Midbrain (tissue), 1 donor: ENCODE measurements at regions not wholly inside any gene's neighbourhood (a gene's known extent, or its start where the extent isn't known, plus 50 kb on each side); places are given as distances from the start of the nearest gene placed in this dataset.
"Not testable (repeated sequence)": the region's sequence is repeated elsewhere in the genome, so short reads cannot be mapped to it uniquely, and the experiment has no call there.

ENCODE experiments used
- DNase-seq: peaks from one replicate; lab custom pipeline; 2025; lab: John Stamatoyannopoulos, UW

GRCh38 chr9:7739595-7739994, 60.0 kb downstream of the DMAC1 start:
- DNase-seq, result no peak

- DNase-seq, result no peak
These were observed 64.3 kb downstream of the DMAC1 start for GRCh38 chr9:7735311-7735710.

GRCh38 chr9:7730164-7730445, 69.5 kb downstream of the DMAC1 start:
- no peak for DNase-seq

- DNase-seq, result no peak
These were observed 70.0 kb downstream of the DMAC1 start for GRCh38 chr9:7729371-7730163.

GRCh38 chr9:7721291-7721690, 78.3 kb downstream of the DMAC1 start:
- no peak for DNase-seq

GRCh38 chr9:7713088-7713487, 86.5 kb downstream of the DMAC1 start:
- DNase-seq, result not testable (repeated sequence)

- no peak for DNase-seq
These were observed 88.9 kb downstream of the DMAC1 start for GRCh38 chr9:7710686-7711085.

- no peak for DNase-seq
These were observed 91.6 kb downstream of the DMAC1 start for GRCh38 chr9:7707934-7708333.

GRCh38 chr9:7704543-7704942, 95.0 kb downstream of the DMAC1 start:
- DNase-seq, result no peak

- no peak for DNase-seq
These were observed 107.7 kb downstream of the DMAC1 start for GRCh38 chr9:7691909-7692308.

GRCh38 chr9:7690014-7690413, 109.6 kb downstream of the DMAC1 start:
- DNase-seq, result no peak

- no peak for DNase-seq
These were observed 111.0 kb downstream of the DMAC1 start for GRCh38 chr9:7688626-7689025.

GRCh38 chr9:7676609-7677156, 122.9 kb downstream of the DMAC1 start:
- DNase-seq, result no peak

- no peak for DNase-seq
These were observed 127.7 kb downstream of the DMAC1 start for GRCh38 chr9:7671847-7672246.

- no peak for DNase-seq
These were observed 131.0 kb downstream of the DMAC1 start for GRCh38 chr9:7668541-7668940.

- DNase-seq, result no peak
These were observed 133.7 kb downstream of the DMAC1 start for GRCh38 chr9:7665874-7666273.

GRCh38 chr9:7659766-7660165, 139.8 kb downstream of the DMAC1 start:
- DNase-seq, result no peak

- peak; percentile 9 for DNase-seq
These were observed 142.9 kb downstream of the DMAC1 start for GRCh38 chr9:7656636-7657035.

- no peak for DNase-seq
These were observed 146.3 kb downstream of the DMAC1 start for GRCh38 chr9:7653262-7653661.

- DNase-seq, result no peak
These were observed 159.3 kb downstream of the DMAC1 start for GRCh38 chr9:7640231-7640630.

GRCh38 chr9:7639471-7639870, 160.1 kb downstream of the DMAC1 start:
- no peak for DNase-seq

GRCh38 chr9:7636838-7637467, 162.6 kb downstream of the DMAC1 start:
- no peak for DNase-seq

- no peak for DNase-seq
These were observed 163.3 kb downstream of the DMAC1 start for GRCh38 chr9:7636309-7636708.
